Testis (tissue), 2 donors: ENCODE measurements at regions not wholly inside any gene's neighbourhood (a gene's known extent, or its start where the extent isn't known, plus 50 kb on each side); places are given as distances from the start of the nearest gene placed in this dataset.

Experiments used
- DNase-seq: peaks from one replicate; pipeline ENCODE4 v3.0.0-alpha.2; 2019
- H3K27ac ChIP-seq, 2 donors: fragments of 200-600 bp; sonication (generic); one replicate each; pipeline ENCODE4 v1.5.1; 2019
- H3K27me3 ChIP-seq: fragments of 200-600 bp; sonication (generic); one replicate; pipeline ENCODE4 v1.5.1; 2019
- H3K36me3 ChIP-seq: fragments of 200-600 bp; sonication (generic); one replicate; pipeline ENCODE4 v1.5.1; 2017; ENCODE audit warnings: low read depth; ENCODE audit errors: missing control alignments
- H3K4me1 ChIP-seq: fragments of 200-600 bp; sonication (generic); one replicate; pipeline ENCODE4 v1.5.1; 2019
- H3K4me3 ChIP-seq, 2 donors: fragments of 200-600 bp; sonication (generic); one replicate each; pipeline ENCODE4 v1.5.1; 2017 to 2019
- H3K9me3 ChIP-seq: fragments of 200-600 bp; sonication (generic); one replicate; pipeline ENCODE4 v1.5.1; 2017
- CTCF ChIP-seq, 3 experiments: fragments of 450-650 bp in 2 of 3; fragments of 200-600 bp in 1 of 3; sonication (generic) in 1 of 3; IDR thresholded peaks; one replicate each; pipeline ENCODE4 v1.5.1; 2016 to 2019; ENCODE audit warnings: antibody characterized with exemption in 3 of 3, mild to moderate bottlenecking in 2 of 3, moderate library complexity in 1 of 3
- POLR2A ChIP-seq: fragments of 450-650 bp; IDR thresholded peaks from one replicate; pipeline ENCODE4 v1.6.1; 2017; ENCODE audit warnings: antibody characterized with exemption, mild to moderate bottlenecking, moderate library complexity
- WGBS, 2 donors: methylation state at CpG; one replicate each; pipeline ENCODE4 v1.1.5; 2018; 5-methylcytosine and 5-hydroxymethylcytosine counted together
- intact Hi-C: fragments of 100-400 bp; cut with DNase I; formaldehyde crosslinking; loops from one replicate; pipeline ENCODE4 v1.15.1; 2023; ENCODE audit warnings: low total_unique reads

- intact Hi-C loops = no loop called here
- H3K36me3 ChIP-seq = no peaks in the 10 kb centered on the region
- no peaks in the 10 kb centered on the region for H3K27me3 ChIP-seq
- H3K4me3 ChIP-seq = no peak overlapping the region
- no peak for DNase-seq
- no peak overlapping the region for H3K27ac ChIP-seq
- TF ChIP-seq CTCF (IDR thresholded peaks at IDR 0.05) (no peak), POLR2A (no peak)
- 73 to 90% methylated on average over 1 of the region's 1 CpG for WGBS, 2 donors
- H3K9me3 ChIP-seq = no peaks in the 10 kb centered on the region
- H3K4me1 ChIP-seq = no peaks in the 10 kb centered on the region
These were observed 106.2 kb upstream of the CHORDC1 start for GRCh38 chr11:90329043-90329442.

- H3K27me3 ChIP-seq = no peaks in the 10 kb centered on the region
- no peak for DNase-seq
- WGBS, 2 donors = 46 to 48% methylated on average over 2 of the region's 2 CpGs
- no peak for TF ChIP-seq CTCF (IDR thresholded peaks at IDR 0.05)
- no peak for TF ChIP-seq POLR2A
- no peak overlapping the region for H3K4me3 ChIP-seq
- H3K4me1 ChIP-seq = no peaks in the 10 kb centered on the region
- H3K36me3 ChIP-seq = no peaks in the 10 kb centered on the region
- H3K9me3 ChIP-seq = no peaks in the 10 kb centered on the region
- no peak overlapping the region for H3K27ac ChIP-seq
- intact Hi-C loops = no loop called here
These were observed 103.8 kb upstream of the CHORDC1 start for GRCh38 chr11:90326647-90327046.

GRCh38 chr11:90323289-90323688 lies 100.4 kb upstream of the CHORDC1 start:
- Histone ChIP-seq H3K4me1 (no peaks in the 10 kb centered on the region), H3K36me3 (no peaks in the 10 kb centered on the region), H3K4me3 (no peak overlapping the region), H3K9me3 (no peaks in the 10 kb centered on the region), H3K27ac (no peak overlapping the region), H3K27me3 (no peaks in the 10 kb centered on the region)
- 87 to 92% methylated on average over 5 of the region's 5 CpGs for WGBS, 2 donors
- TF ChIP-seq CTCF (IDR thresholded peaks at IDR 0.05) = no peak
- no peak for TF ChIP-seq POLR2A
- intact Hi-C loops = no loop called here
- no peak for DNase-seq

GRCh38 chr11:90321018-90321417 lies 98.2 kb upstream of the CHORDC1 start:
- Histone ChIP-seq H3K36me3 (no peaks in the 10 kb centered on the region), H3K4me1 (no peaks in the 10 kb centered on the region), H3K27me3 (no peaks in the 10 kb centered on the region), H3K4me3 (no peak overlapping the region), H3K27ac (no peak overlapping the region), H3K9me3 (no peaks in the 10 kb centered on the region)
- intact Hi-C loops = no loop called here
- TF ChIP-seq CTCF (IDR thresholded peaks at IDR 0.05) (no peak), POLR2A (no peak)
- no peak for DNase-seq

GRCh38 chr11:90318651-90319050 lies 95.8 kb upstream of the CHORDC1 start:
- H3K4me1 ChIP-seq = no peaks in the 10 kb centered on the region

More at GRCh38 chr11:90318651-90319050, 95.8 kb upstream of the CHORDC1 start:
- H3K9me3 ChIP-seq = no peaks in the 10 kb centered on the region
- no peaks in the 10 kb centered on the region for H3K36me3 ChIP-seq
- no peak for DNase-seq
- intact Hi-C loops = no loop called here
- WGBS, 2 donors = 90 to 91% methylated on average over 3 of the region's 3 CpGs
- TF ChIP-seq CTCF (IDR thresholded peaks at IDR 0.05) = no peak
- no peak for TF ChIP-seq POLR2A
- H3K4me3 ChIP-seq = no peak overlapping the region
- no peaks in the 10 kb centered on the region for H3K27me3 ChIP-seq
- no peak overlapping the region for H3K27ac ChIP-seq
